SH-SY5Y (cell line): ENCODE measurements at regions not wholly inside any gene's neighbourhood (a gene's known extent, or its start where the extent isn't known, plus 50 kb on each side); places are given as distances from the start of the nearest gene placed in this dataset.

Experiments used
- GATA2 ChIP-seq: IDR thresholded peaks from 2 replicates; pipeline ENCODE4 v1.6.1; 2011; ENCODE audit warnings: mild to moderate bottlenecking, low read depth, low read length
- GATA3 ChIP-seq: IDR thresholded peaks from 2 replicates; pipeline ENCODE4 v1.6.1; 2011; ENCODE audit warnings: low read depth, mild to moderate bottlenecking, low read length, moderate library complexity

- TF ChIP-seq GATA3 (no peak), GATA2 (no peak)
Measured at GRCh38 chr6:115159733-115160132, 816.9 kb upstream of the HS3ST5 start.

GRCh38 chr6:115137910-115138309 lies 795.1 kb upstream of the HS3ST5 start:
- no peak for TF ChIP-seq GATA2
- TF ChIP-seq GATA3 = no peak

GRCh38 chr6:115133790-115134189 lies 791.0 kb upstream of the HS3ST5 start:
- no peak for TF ChIP-seq GATA2
- no peak for TF ChIP-seq GATA3

GRCh38 chr6:115131709-115132490 lies 789.1 kb upstream of the HS3ST5 start:
- no peak for TF ChIP-seq GATA3
- TF ChIP-seq GATA2 = no peak

GRCh38 chr6:115120391-115120790 lies 777.6 kb upstream of the HS3ST5 start:
- no peak for TF ChIP-seq GATA3
- no peak for TF ChIP-seq GATA2

- TF ChIP-seq GATA3 (no peak), GATA2 (no peak)
Measured at GRCh38 chr6:115091461-115091860, 748.6 kb upstream of the HS3ST5 start.

- TF ChIP-seq GATA3 (no peak), GATA2 (no peak)
Measured at GRCh38 chr6:115078555-115078954, 735.7 kb upstream of the HS3ST5 start.

- TF ChIP-seq GATA3 (no peak), GATA2 (no peak)
Measured at GRCh38 chr6:115071962-115072361, 729.1 kb upstream of the HS3ST5 start.

- no peak for TF ChIP-seq GATA2
- no peak for TF ChIP-seq GATA3
Measured at GRCh38 chr6:115067690-115068447, 725.0 kb upstream of the HS3ST5 start.

- TF ChIP-seq GATA3 (no peak), GATA2 (peak; percentile 39; the same call in 1 of the 2 replicates)
Measured at GRCh38 chr6:115064680-115065079, 721.9 kb upstream of the HS3ST5 start.

GRCh38 chr6:115060581-115060980 lies 717.8 kb upstream of the HS3ST5 start:
- TF ChIP-seq GATA3 = no peak
- TF ChIP-seq GATA2 = no peak

GRCh38 chr6:115058414-115059211 lies 715.8 kb upstream of the HS3ST5 start:
- TF ChIP-seq GATA3 = no peak
- TF ChIP-seq GATA2 = no peak

GRCh38 chr6:115055579-115055978 lies 712.8 kb upstream of the HS3ST5 start:
- TF ChIP-seq GATA2 (no peak), GATA3 (no peak)

- no peak for TF ChIP-seq GATA2
- TF ChIP-seq GATA3 = no peak
Measured at GRCh38 chr6:115053169-115053860, 710.5 kb upstream of the HS3ST5 start.

- TF ChIP-seq GATA2 (no peak), GATA3 (no peak)
Measured at GRCh38 chr6:115016593-115016992, 673.8 kb upstream of the HS3ST5 start.
